BLaER1 treated with 17β-estradiol and CSF1 and Interleukin-3, amounts not matched to agents 10 nM and 100 nM (cell line): ENCODE measurements at regions not wholly inside any gene's neighbourhood (a gene's known extent, or its start where the extent isn't known, plus 50 kb on each side); places are given as distances from the start of the nearest gene placed in this dataset.
"Not testable (repeated sequence)": the region's sequence is repeated elsewhere in the genome, so short reads cannot be mapped to it uniquely, and the experiment has no call there.

ENCODE experiments used
- H3K27ac ChIP-seq, 11 experiments: shearing (Covaris generic); formaldehyde crosslinking; 2 replicates each; pipeline ENCODE4 v1.8.1; 2022
- H3K27me3 ChIP-seq, 11 experiments: shearing (Covaris generic); formaldehyde crosslinking; 2 replicates each; pipeline ENCODE4 v1.8.1; 2022
- H3K36me3 ChIP-seq, 11 experiments: shearing (Covaris generic); formaldehyde crosslinking; 2 replicates each; pipeline ENCODE4 v1.8.1; 2022
- H3K4me1 ChIP-seq, 10 experiments: shearing (Covaris generic); formaldehyde crosslinking; 2 replicates each; pipeline ENCODE4 v1.8.1; 2022
- H3K4me2 ChIP-seq, 11 experiments: shearing (Covaris generic); formaldehyde crosslinking; 2 replicates each; pipeline ENCODE4 v1.8.1; 2022
- H3K4me3 ChIP-seq, 10 experiments: shearing (Covaris generic); formaldehyde crosslinking; 2 replicates each; pipeline ENCODE4 v1.8.1; 2022
- H3K9ac ChIP-seq, 11 experiments: shearing (Covaris generic); formaldehyde crosslinking; 2 replicates each; pipeline ENCODE4 v1.8.1; 2022
- H3K9me3 ChIP-seq, 11 experiments: shearing (Covaris generic); formaldehyde crosslinking; replicated peaks in 1 of 11; 2 replicates each; pipeline ENCODE4 v1.8.1; 2022
- H4K20me1 ChIP-seq, 11 experiments: shearing (Covaris generic); formaldehyde crosslinking; 2 replicates each; pipeline ENCODE4 v1.8.1; 2022
- Cebpa-rat ChIP-seq, 11 experiments: shearing (Covaris generic); IDR thresholded peaks; 2 replicates each; pipeline ENCODE4 v1.8.1; 2022

DNA sequence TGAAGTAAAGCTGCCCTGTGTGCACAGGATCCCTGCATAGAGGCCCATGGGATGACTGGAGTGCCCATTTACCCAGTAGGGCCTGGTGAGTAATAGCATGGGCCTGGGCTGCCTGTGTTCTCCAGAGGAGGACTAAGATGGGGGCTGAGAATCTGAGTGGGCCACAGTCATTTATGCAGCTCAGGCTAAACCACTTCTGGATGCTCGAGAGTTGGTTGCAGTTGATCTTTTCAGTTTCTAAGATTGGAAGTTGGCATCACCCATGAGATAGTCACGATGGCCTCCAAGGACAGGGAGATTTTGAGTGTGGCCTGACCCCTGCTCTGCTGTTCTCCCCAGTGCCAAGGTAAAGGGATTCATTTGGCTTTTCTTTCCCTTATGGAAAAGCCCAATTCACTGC lies 179.1 kb upstream of the SPRED2 start:
- Histone ChIP-seq H3K9ac (no peak overlapping the region), H3K27ac (no peak overlapping the region)

GRCh38 chr2:65608916-65609315 lies 176.5 kb upstream of the SPRED2 start:
- Histone ChIP-seq H3K27ac (no peak overlapping the region), H3K36me3 (no peaks in the 10 kb centered on the region), H3K4me1 (peaks cover 38 to 57% (median 51%) of the 10 kb centered on the region in 10 experiments), H3K27me3 (no peaks in the 10 kb centered on the region), H3K9me3 (0 out of 22 replicates have a peak, but pooled peaks cover 0 to 3% (median 0%) of the 10 kb centered on the region in 11 experiments), H4K20me1 (no peaks in the 10 kb centered on the region), H3K4me3 (no peak overlapping the region), H3K4me2 (peak overlapping the region in 8 of 11 experiments; percentile 1 to 76 (median 10); a peak in 10 of 22 replicates), H3K9ac (no peak overlapping the region)
- no peak for TF ChIP-seq Cebpa-rat (IDR thresholded peaks at IDR 0.05)

More for the DNA sequence above, 179.1 kb upstream of the SPRED2 start:
- no peaks in the 10 kb centered on the region for H3K36me3 ChIP-seq
- peaks cover 15 to 31% (median 27%) of the 10 kb centered on the region in 10 experiments for H3K4me1 ChIP-seq
- no peak overlapping the region for H3K4me2 ChIP-seq
- 0 out of 22 replicates have a peak, but pooled peaks cover 0 to 3% (median 0%) of the 10 kb centered on the region in 11 experiments for H3K9me3 ChIP-seq
- no peak overlapping the region for H3K4me3 ChIP-seq
- H3K27me3 ChIP-seq: no peaks in the 10 kb centered on the region
- TF ChIP-seq Cebpa-rat (IDR thresholded peaks at IDR 0.05): no peak
- H4K20me1 ChIP-seq: no peaks in the 10 kb centered on the region

DNA sequence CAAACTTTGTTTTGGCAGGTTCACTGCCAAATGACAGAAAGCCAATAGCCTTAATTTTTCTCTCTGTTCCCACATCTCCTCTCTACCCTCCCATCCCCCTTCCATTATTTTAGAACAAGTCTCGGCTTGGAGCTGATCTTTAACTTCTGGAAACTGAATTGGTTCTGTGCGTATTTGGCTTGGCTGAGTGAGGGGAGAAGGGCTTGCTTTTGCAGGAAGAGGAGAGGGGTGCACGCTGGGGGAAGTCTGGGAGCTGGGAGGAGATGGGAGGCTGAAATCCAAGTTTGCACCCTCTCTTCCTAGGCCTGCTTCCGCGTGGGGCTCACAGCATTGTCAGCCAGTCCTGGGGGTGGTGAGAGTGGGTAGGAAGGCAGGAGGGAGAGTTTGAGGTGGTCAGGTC lies 176.1 kb upstream of the SPRED2 start:
- H4K20me1 ChIP-seq: no peaks in the 10 kb centered on the region
- no peaks in the 10 kb centered on the region for H3K36me3 ChIP-seq
- H3K4me3 ChIP-seq: no peak overlapping the region
- no peaks in the 10 kb centered on the region for H3K27me3 ChIP-seq
- H3K9ac ChIP-seq: no peak overlapping the region
- H3K4me1 ChIP-seq: peaks cover 38 to 58% (median 51%) of the 10 kb centered on the region in 10 experiments
- H3K9me3 ChIP-seq: 0 out of 22 replicates have a peak, but pooled peaks cover 0 to 3% (median 0%) of the 10 kb centered on the region in 11 experiments
- no peak overlapping the region for H3K27ac ChIP-seq
- no peak for TF ChIP-seq Cebpa-rat (IDR thresholded peaks at IDR 0.05)
- H3K4me2 ChIP-seq: peak overlapping the region in 7 of 11 experiments; percentile 1 to 76 (median 12); a peak in 7 of 22 replicates

- H3K4me3 ChIP-seq: no peak overlapping the region
- H3K36me3 ChIP-seq: no peaks in the 10 kb centered on the region
- no peak for TF ChIP-seq Cebpa-rat (IDR thresholded peaks at IDR 0.05)
- peak overlapping the region in 5 of 11 experiments; percentile 60 to 80 (median 78); a peak in 7 of 22 replicates for H3K27ac ChIP-seq
- H3K4me1 ChIP-seq: peaks cover 38 to 58% (median 51%) of the 10 kb centered on the region in 10 experiments
- peak overlapping the region; percentile 66 to 89 (median 82) for H3K4me2 ChIP-seq
- H3K9ac ChIP-seq: no peak overlapping the region
- no peaks in the 10 kb centered on the region for H3K27me3 ChIP-seq
- no peaks in the 10 kb centered on the region for H4K20me1 ChIP-seq
- H3K9me3 ChIP-seq: no peaks in the 10 kb centered on the region
Observed at GRCh38 chr2:65607662-65608305, 175.4 kb upstream of the SPRED2 start.

GRCh38 chr2:65605743-65606058 lies 173.3 kb upstream of the SPRED2 start:
- peak overlapping the region; percentile 32 to 80 (median 70); a peak in 21 of 22 replicates for H3K27ac ChIP-seq
- H3K4me2 ChIP-seq: peak overlapping the region; percentile 63 to 89 (median 77)
- peak overlapping the region in 5 of 11 experiments; percentile 19 to 60 (median 42); a peak in 8 of 22 replicates for H3K9ac ChIP-seq
- peaks cover 38 to 58% (median 51%) of the 10 kb centered on the region in 10 experiments for H3K4me1 ChIP-seq
- H3K4me3 ChIP-seq: no peak overlapping the region; a peak in 1 of 20 replicates
- TF ChIP-seq Cebpa-rat (IDR thresholded peaks at IDR 0.05): no peak
- H3K27me3 ChIP-seq: no peaks in the 10 kb centered on the region
- H3K9me3 ChIP-seq: no peaks in the 10 kb centered on the region
- H3K36me3 ChIP-seq: no peaks in the 10 kb centered on the region
- H4K20me1 ChIP-seq: no peaks in the 10 kb centered on the region

DNA sequence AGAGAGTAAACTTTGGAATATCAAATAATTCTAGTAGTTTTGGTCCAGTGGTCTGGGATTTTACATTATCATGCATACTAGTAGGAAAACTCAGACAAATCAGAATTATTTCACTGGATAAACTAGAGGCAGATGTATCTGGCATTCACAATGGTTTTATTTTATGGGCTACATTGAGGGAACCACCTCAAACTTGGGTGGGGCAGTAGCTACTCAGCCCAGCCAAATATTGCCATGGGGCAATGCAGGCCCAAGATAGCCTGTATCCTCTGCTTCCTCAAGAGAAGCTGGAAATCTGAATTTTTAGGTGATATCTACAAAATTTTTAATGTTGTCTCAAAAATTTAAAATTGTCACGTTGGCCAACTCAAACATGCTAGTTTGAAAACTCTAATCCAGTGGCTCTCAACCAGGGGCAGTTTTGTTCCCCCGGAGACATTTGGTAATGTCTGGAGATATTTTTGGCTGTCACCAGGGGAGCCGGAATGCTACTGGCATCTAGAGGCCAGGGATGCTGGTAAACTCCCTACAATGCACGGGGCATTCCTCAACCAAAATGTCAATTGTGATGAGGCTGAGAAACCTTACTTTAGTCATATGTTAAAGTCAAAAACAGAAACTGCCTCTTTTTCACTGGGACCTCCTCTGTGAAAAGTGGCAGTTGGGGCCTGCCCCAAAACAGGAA lies 172.8 kb upstream of the SPRED2 start:
- TF ChIP-seq Cebpa-rat (IDR thresholded peaks at IDR 0.05): no peak
- Histone ChIP-seq H3K36me3 (no peaks in the 10 kb centered on the region), H3K4me3 (no peak overlapping the region), H3K9ac (peak overlapping the region in 4 of 11 experiments; percentile 10 to 60 (median 40); a peak in 6 of 22 replicates), H3K4me2 (peak overlapping the region; percentile 63 to 89 (median 77)), H3K27ac (peak overlapping the region; percentile 32 to 80 (median 70); a peak in 20 of 22 replicates), H4K20me1 (no peaks in the 10 kb centered on the region), H3K4me1 (peaks cover 38 to 58% (median 51%) of the 10 kb centered on the region in 10 experiments), H3K27me3 (no peaks in the 10 kb centered on the region), H3K9me3 (no peaks in the 10 kb centered on the region)

GRCh38 chr2:65604246-65604645 lies 171.8 kb upstream of the SPRED2 start:
- TF ChIP-seq Cebpa-rat (IDR thresholded peaks at IDR 0.05): no peak
- Histone ChIP-seq H3K27me3 (no peaks in the 10 kb centered on the region), H3K4me3 (no peak overlapping the region), H4K20me1 (no peaks in the 10 kb centered on the region), H3K36me3 (no peaks in the 10 kb centered on the region), H3K9ac (no peak overlapping the region), H3K4me1 (peaks cover 38 to 55% (median 50%) of the 10 kb centered on the region in 10 experiments), H3K9me3 (no peaks in the 10 kb centered on the region), H3K4me2 (peak overlapping the region; percentile 63 to 89 (median 77); a peak in 20 of 22 replicates), H3K27ac (no peak overlapping the region)

- Histone ChIP-seq H3K36me3 (no peaks in the 10 kb centered on the region), H3K4me3 (no peak overlapping the region), H3K9ac (no peak overlapping the region), H3K9me3 (no peaks in the 10 kb centered on the region), H3K4me2 (no peak overlapping the region), H3K4me1 (peaks cover 36 to 40% (median 38%) of the 10 kb centered on the region in 10 experiments), H3K27ac (no peak overlapping the region), H4K20me1 (no peaks in the 10 kb centered on the region), H3K27me3 (no peaks in the 10 kb centered on the region)
- no peak for TF ChIP-seq Cebpa-rat (IDR thresholded peaks at IDR 0.05)
Observed at GRCh38 chr2:65602603-65603235, 170.3 kb upstream of the SPRED2 start.

GRCh38 chr2:65600871-65601270 lies 168.5 kb upstream of the SPRED2 start:
- H3K4me1 ChIP-seq: peaks cover 19 to 21% (median 20%) of the 10 kb centered on the region in 10 experiments
- H3K4me2 ChIP-seq, H3K9me3 ChIP-seq, H3K36me3 ChIP-seq, H3K27me3 ChIP-seq, H3K9ac ChIP-seq, H3K27ac ChIP-seq, H3K4me3 ChIP-seq, H4K20me1 ChIP-seq: not testable (repeated sequence)

GRCh38 chr2:65600351-65600750 lies 168.0 kb upstream of the SPRED2 start:
- H4K20me1 ChIP-seq, H3K36me3 ChIP-seq, H3K4me2 ChIP-seq, H3K9me3 ChIP-seq, H3K27ac ChIP-seq, H3K9ac ChIP-seq, H3K27me3 ChIP-seq, H3K4me3 ChIP-seq: not testable (repeated sequence)
- H3K4me1 ChIP-seq: peaks cover 14 to 16% (median 15%) of the 10 kb centered on the region in 10 experiments
